Breast epithelium (tissue), 4 donors: ENCODE measurements at regions not wholly inside any gene's neighbourhood (a gene's known extent, or its start where the extent isn't known, plus 50 kb on each side); places are given as distances from the start of the nearest gene placed in this dataset.
"Not testable (repeated sequence)": the region's sequence is repeated elsewhere in the genome, so short reads cannot be mapped to it uniquely, and the experiment has no call there.

Source experiments
- DNase-seq, 2 donors: peaks; one replicate each; pipeline ENCODE4 v3.0.0-alpha.2; 2019; ENCODE audit warnings: low spot score in 2 of 2
- H3K27ac ChIP-seq, 2 donors: fragments of 200-600 bp; sonication (generic) in 1 of 2; one replicate each; pipeline ENCODE4 v1.5.1; 2016 to 2019; ENCODE audit warnings: mild to moderate bottlenecking in 1 of 2
- H3K27me3 ChIP-seq, 2 donors: fragments of 200-600 bp; sonication (generic) in 1 of 2; one replicate each; pipeline versions ENCODE4 v1.5.1 to v1.6.0; 2017 to 2019; ENCODE audit warnings: control low read depth in 1 of 2, mild to moderate bottlenecking in 1 of 2
- H3K36me3 ChIP-seq: fragments of 200-600 bp; one replicate; pipeline ENCODE4 v1.5.1; 2019
- H3K4me1 ChIP-seq, 2 donors: fragments of 200-600 bp; sonication (generic); one replicate each; pipeline ENCODE4 v1.5.1; 2016 to 2019; ENCODE audit warnings: control low read depth in 1 of 2
- H3K4me3 ChIP-seq, 3 donors: fragments of 200-600 bp; sonication (generic); 1 replicate in 2 of 3; 2 replicates in 1 of 3; pipeline ENCODE4 v1.5.1; 2016 to 2019; ENCODE audit warnings: mild to moderate bottlenecking in 3 of 3, moderate library complexity in 2 of 3
- H3K9me3 ChIP-seq, 2 donors: fragments of 200-600 bp; sonication (generic) in 1 of 2; one replicate each; pipeline ENCODE4 v1.5.1; 2016 to 2019; ENCODE audit warnings: control low read depth in 1 of 2
- POLR2A ChIP-seq: fragments of 450-650 bp; IDR thresholded peaks from one replicate; pipeline ENCODE4 v1.6.1; 2016; ENCODE audit warnings: antibody characterized with exemption, mild to moderate bottlenecking, moderate library complexity
- POLR2AphosphoS5 ChIP-seq, 3 donors: sonication (generic); formaldehyde crosslinking; IDR thresholded peaks; one replicate each; pipeline ENCODE4 v1.6.1; 2017; ENCODE audit warnings: antibody characterized with exemption in 3 of 3
- intact Hi-C: fragments of 100-400 bp; cut with DNase I; formaldehyde crosslinking; loops from one replicate; pipeline ENCODE4 v1.15.1; 2023; ENCODE audit warnings: low total_unique reads
- TF ChIP-seq, protein P1 (sequence below), 3 donors: fragments of 450-650 bp; IDR thresholded peaks; one replicate each; pipeline ENCODE4 v1.5.1; 2016 to 2017; ENCODE audit warnings: antibody characterized with exemption in 3 of 3, mild to moderate bottlenecking in 3 of 3, moderate library complexity in 3 of 3

DNA sequence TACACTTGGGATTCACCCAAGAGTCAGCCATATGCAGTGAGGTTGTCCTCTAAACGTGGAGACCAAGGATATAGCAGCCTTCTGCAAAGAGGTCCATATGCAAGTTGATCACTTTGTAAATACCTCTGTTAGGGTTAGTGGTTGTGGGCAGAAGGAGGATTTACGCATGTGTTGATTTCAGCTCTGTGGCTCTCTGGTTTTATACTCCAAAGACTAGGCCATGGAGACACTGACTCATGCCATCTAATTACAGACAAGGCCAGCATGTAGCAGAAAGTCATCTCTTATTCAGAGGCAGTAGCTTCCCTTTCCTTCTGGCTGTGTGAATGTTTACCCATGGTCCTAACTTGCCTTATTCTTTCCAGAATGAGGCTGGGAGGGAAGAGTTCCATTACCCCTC is 140.9 kb upstream of the GOLGA6L4 start:
- H3K36me3 ChIP-seq, DNase-seq, intact Hi-C loops, H3K27ac ChIP-seq, H3K4me3 ChIP-seq, H3K27me3 ChIP-seq, H3K9me3 ChIP-seq, H3K4me1 ChIP-seq: not testable (repeated sequence)

DNA sequence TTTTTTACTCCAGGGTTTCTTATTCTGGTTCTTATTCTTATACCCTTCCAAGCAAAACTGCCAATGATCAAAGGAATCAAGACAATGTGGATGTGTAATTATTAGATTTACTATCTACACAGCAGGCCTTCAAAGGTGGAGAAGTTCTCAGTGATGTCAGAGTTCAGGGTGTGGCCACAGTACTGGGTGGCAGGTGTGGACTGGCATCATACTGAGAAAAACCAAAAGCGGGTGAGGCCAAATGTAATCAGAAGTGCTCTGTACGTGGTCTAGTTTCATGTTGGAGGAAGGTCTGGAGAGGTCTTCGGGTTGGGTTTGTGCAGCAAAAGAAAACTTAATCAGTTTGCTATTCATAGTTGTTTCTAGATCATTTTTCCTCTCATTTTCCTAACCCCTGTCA is 138.5 kb upstream of the GOLGA6L4 start:
- H3K27me3 ChIP-seq, H3K36me3 ChIP-seq, intact Hi-C loops, H3K4me3 ChIP-seq, DNase-seq, H3K4me1 ChIP-seq, H3K27ac ChIP-seq, H3K9me3 ChIP-seq: not testable (repeated sequence)

DNA sequence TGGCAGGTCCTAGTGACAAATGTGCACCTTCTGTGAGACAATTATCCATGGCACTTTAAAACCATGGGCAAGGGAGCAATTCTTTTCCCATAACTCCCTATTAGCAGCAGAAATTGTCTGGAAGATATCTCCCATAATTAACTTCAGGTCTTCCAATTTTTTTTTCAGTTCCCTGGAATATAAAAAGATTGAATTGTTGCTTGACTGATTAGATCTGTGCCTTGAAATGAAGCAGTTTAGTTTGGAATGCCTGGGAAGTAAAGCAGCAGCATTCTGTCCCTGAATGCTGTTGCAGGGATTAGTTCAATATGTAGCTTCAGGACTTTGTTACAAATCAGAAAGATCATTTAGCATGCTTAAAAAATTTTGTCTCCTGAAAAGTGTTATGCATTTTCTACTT is 137.0 kb upstream of the GOLGA6L4 start:
- H3K36me3 ChIP-seq: no peaks in the 10 kb centered on the region
- intact Hi-C loops: no loop called here

DNA sequence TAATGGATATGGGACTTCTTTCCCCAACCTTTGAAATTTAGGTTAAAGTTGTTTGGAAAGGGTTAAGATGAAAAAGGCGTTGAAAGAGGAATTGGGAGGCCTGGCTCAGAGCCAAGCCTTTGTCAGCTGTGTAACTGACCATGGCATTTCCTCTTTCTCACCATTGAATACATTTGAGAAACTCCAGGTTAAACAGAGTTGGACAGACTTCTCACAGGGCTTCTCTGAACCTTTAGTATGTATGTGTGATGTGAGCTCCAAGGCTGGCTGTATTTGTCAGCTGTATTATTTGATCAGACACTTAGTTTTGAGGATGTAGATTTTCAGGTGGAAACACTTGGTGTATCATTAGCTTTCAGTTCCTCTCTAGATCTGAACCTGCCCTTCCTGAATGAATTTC is 136.4 kb upstream of the GOLGA6L4 start:
- intact Hi-C loops: no loop called here

More for the DNA sequence above, 137.0 kb upstream of the GOLGA6L4 start:
- Histone ChIP-seq H3K4me3 (no peak overlapping the region), H3K4me1 (no peaks in the 10 kb centered on the region), H3K9me3 (no peaks in the 10 kb centered on the region), H3K27ac (no peak overlapping the region), H3K27me3 (no peaks in the 10 kb centered on the region)
- TF ChIP-seq, protein P1, sequence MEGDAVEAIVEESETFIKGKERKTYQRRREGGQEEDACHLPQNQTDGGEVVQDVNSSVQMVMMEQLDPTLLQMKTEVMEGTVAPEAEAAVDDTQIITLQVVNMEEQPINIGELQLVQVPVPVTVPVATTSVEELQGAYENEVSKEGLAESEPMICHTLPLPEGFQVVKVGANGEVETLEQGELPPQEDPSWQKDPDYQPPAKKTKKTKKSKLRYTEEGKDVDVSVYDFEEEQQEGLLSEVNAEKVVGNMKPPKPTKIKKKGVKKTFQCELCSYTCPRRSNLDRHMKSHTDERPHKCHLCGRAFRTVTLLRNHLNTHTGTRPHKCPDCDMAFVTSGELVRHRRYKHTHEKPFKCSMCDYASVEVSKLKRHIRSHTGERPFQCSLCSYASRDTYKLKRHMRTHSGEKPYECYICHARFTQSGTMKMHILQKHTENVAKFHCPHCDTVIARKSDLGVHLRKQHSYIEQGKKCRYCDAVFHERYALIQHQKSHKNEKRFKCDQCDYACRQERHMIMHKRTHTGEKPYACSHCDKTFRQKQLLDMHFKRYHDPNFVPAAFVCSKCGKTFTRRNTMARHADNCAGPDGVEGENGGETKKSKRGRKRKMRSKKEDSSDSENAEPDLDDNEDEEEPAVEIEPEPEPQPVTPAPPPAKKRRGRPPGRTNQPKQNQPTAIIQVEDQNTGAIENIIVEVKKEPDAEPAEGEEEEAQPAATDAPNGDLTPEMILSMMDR (IDR thresholded peaks at IDR 0.05): no peak
- no peak for TF ChIP-seq POLR2AphosphoS5 (IDR thresholded peaks at IDR 0.05)
- no peak for TF ChIP-seq POLR2A
- no peak for DNase-seq

DNA sequence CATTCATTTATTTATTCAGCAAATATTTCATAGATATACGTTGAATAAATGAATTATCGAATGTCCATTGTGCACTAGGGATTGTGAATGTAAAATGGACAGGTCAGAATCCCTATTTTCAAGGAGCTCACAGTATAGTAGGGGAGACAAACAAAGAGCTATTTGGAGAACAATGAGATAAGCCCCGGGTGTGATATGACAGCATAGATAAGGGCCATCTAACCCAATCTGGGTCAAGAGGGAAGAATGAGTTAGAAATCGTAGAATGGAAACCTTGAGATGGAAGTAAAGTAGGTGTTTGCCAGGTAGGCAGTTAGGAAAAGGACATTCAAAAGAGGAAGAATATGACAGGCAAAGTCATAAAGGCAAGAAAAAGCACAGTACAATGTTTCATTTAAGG is 132.2 kb upstream of the GOLGA6L4 start:
- no peak overlapping the region for H3K27ac ChIP-seq
- no peaks in the 10 kb centered on the region for H3K27me3 ChIP-seq
- H3K9me3 ChIP-seq: no peaks in the 10 kb centered on the region
- intact Hi-C loops: no loop called here
- no peak for DNase-seq
- no peaks in the 10 kb centered on the region for H3K36me3 ChIP-seq
- H3K4me3 ChIP-seq: no peak overlapping the region
- no peaks in the 10 kb centered on the region for H3K4me1 ChIP-seq
- TF ChIP-seq POLR2AphosphoS5 (IDR thresholded peaks at IDR 0.05) (no peak), POLR2A (no peak)
- TF ChIP-seq, protein P1 (IDR thresholded peaks at IDR 0.05): no peak

More for the DNA sequence above, 136.4 kb upstream of the GOLGA6L4 start:
- no peak for DNase-seq
- TF ChIP-seq, protein P1 (IDR thresholded peaks at IDR 0.05): no peak
- TF ChIP-seq POLR2AphosphoS5 (IDR thresholded peaks at IDR 0.05) (no peak), POLR2A (no peak)
- no peaks in the 10 kb centered on the region for H3K27me3 ChIP-seq
- H3K36me3 ChIP-seq: no peaks in the 10 kb centered on the region
- H3K4me1 ChIP-seq: no peaks in the 10 kb centered on the region
- no peak overlapping the region for H3K4me3 ChIP-seq
- no peak overlapping the region for H3K27ac ChIP-seq
- no peaks in the 10 kb centered on the region for H3K9me3 ChIP-seq

DNA sequence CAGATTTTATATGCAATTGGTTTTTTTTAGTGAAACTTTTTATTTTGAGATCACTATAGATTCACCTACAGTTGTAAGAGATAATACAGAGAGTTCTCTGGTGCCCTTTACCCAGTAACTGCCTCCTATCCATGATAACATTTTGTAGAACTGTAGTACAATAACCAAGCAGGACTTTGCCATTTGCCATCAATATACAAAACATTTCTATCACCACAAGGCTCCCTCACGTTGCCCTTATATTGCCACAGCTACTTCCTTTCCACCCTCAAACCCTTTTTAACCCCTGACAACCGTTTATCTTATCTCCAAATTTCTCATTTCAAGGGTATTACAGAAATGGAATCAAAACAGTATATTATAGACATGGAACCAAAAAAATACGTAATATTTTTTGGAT is 130.7 kb upstream of the GOLGA6L4 start:
- no peak for TF ChIP-seq POLR2A
- TF ChIP-seq, protein P1 (IDR thresholded peaks at IDR 0.05): no peak
- no peak for TF ChIP-seq POLR2AphosphoS5 (IDR thresholded peaks at IDR 0.05)
- H3K4me3 ChIP-seq: no peak overlapping the region
- H3K9me3 ChIP-seq: no peaks in the 10 kb centered on the region
- intact Hi-C loops: no loop called here
- no peaks in the 10 kb centered on the region for H3K4me1 ChIP-seq
- H3K36me3 ChIP-seq: no peaks in the 10 kb centered on the region
- no peak for DNase-seq
- H3K27ac ChIP-seq: no peak overlapping the region
- no peaks in the 10 kb centered on the region for H3K27me3 ChIP-seq
